PC-3 (cell line): ENCODE measurements at regions not wholly inside any gene's neighbourhood (a gene's known extent, or its start where the extent isn't known, plus 50 kb on each side); places are given as distances from the start of the nearest gene placed in this dataset.
A peak's percentile ranks its signal among the peaks of the same experiment; 100 is the strongest.

ENCODE experiments used
- ATAC-seq: fragments of 200-7000 bp; cut with Tn5 transposase; 2 replicates; pipeline ENCODE4 v1.9.1; 2020; ENCODE audit warnings: mild to moderate bottlenecking, moderate library complexity
- BruUV-seq: library from RNA; stranded (reverse); fragments of 400-500 nt; replicated peaks from 2 replicates; lab custom pipeline; 2021; lab: Mats Ljungman, UMichigan
- CTCF ChIA-PET: fragments of 300-600 bp; sonication (Branson Sonifier 250); formaldehyde crosslinking; loops from one replicate; lab custom pipeline; 2022; ENCODE audit warnings: antibody characterized with exemption; lab: Charles Lee
- POLR2A ChIA-PET: fragments of 300-600 bp; sonication (Branson Sonifier 250); formaldehyde crosslinking; loops from one replicate; lab custom pipeline; 2022; ENCODE audit warnings: antibody characterized with exemption; ENCODE audit not compliant: unreplicated experiment; lab: Charles Lee
- DNase-seq: peaks from one replicate; pipeline ENCODE4 v3.0.0-alpha.2; 2015
- H2AFZ ChIP-seq: fragments of 300-600 bp; sonication (generic); 2 replicates; pipeline ENCODE4 v1.6.0; 2016; ENCODE audit warnings: antibody characterized with exemption, low read length
- H3F3A ChIP-seq: fragments of 300-600 bp; sonication (generic); one replicate; pipeline ENCODE4 v1.6.0; 2017; ENCODE audit warnings: antibody characterized with exemption, low read length, control low read depth, mild to moderate bottlenecking; ENCODE audit not compliant: unreplicated experiment
- H3K27ac ChIP-seq: fragments of 300-600 bp; sonication (generic); 2 replicates; pipeline ENCODE4 v1.5.1; 2016; ENCODE audit warnings: mild to moderate bottlenecking, low read length
- H3K27me3 ChIP-seq: fragments of 300-600 bp; sonication (generic); 2 replicates; pipeline ENCODE4 v1.6.1; 2016; ENCODE audit warnings: low read length, mixed read lengths
- H3K36me3 ChIP-seq: fragments of 300-600 bp; sonication (generic); 2 replicates; pipeline ENCODE4 v1.6.1; 2016; ENCODE audit warnings: low read depth, mixed run types, low read length, mixed read lengths
- H3K4me1 ChIP-seq: fragments of 300-600 bp; sonication (generic); 2 replicates; pipeline ENCODE4 v1.5.1; 2016; ENCODE audit warnings: low read length; ENCODE audit not compliant: insufficient read depth
- H3K4me2 ChIP-seq: fragments of 300-600 bp; sonication (generic); 2 replicates; pipeline ENCODE4 v1.6.0; 2016; ENCODE audit warnings: low read length
- H3K4me3 ChIP-seq: fragments of 300-600 bp; sonication (generic); 2 replicates; pipeline ENCODE4 v1.5.1; 2016; ENCODE audit warnings: mild to moderate bottlenecking, low read length, mixed read lengths
- H3K79me2 ChIP-seq: fragments of 300-600 bp; sonication (generic); 2 replicates; pipeline ENCODE4 v1.6.1; 2017; ENCODE audit warnings: low read length, mixed read lengths
- H3K9ac ChIP-seq: fragments of 300-600 bp; sonication (generic); 2 replicates; pipeline ENCODE4 v1.6.0; 2016; ENCODE audit warnings: mild to moderate bottlenecking, low read length
- H3K9me2 ChIP-seq: fragments of 300-600 bp; sonication (generic); replicated peaks from 2 replicates; pipeline ENCODE4 v1.6.1; 2016; ENCODE audit warnings: mixed run types, low read length, mixed read lengths
- H3K9me3 ChIP-seq: fragments of 300-600 bp; sonication (generic); 2 replicates; pipeline ENCODE4 v1.6.1; 2016; ENCODE audit warnings: low read length, mixed read lengths
- H4K20me1 ChIP-seq: fragments of 300-600 bp; sonication (generic); 2 replicates; pipeline ENCODE4 v1.6.1; 2016; ENCODE audit warnings: low read length, mixed read lengths
- EZH2 ChIP-seq: fragments of 300-600 bp; sonication (generic); IDR thresholded peaks from one replicate; pipeline ENCODE4 v1.6.1; 2017; ENCODE audit warnings: antibody characterized with exemption, mild to moderate bottlenecking, low read length; ENCODE audit not compliant: unreplicated experiment
- EZH2phosphoT487 ChIP-seq: fragments of 300-600 bp; sonication (generic); IDR thresholded peaks from 2 replicates; pipeline ENCODE4 v1.6.1; 2018; ENCODE audit warnings: mild to moderate bottlenecking, antibody characterized with exemption, low read length, borderline replicate concordance
- intact Hi-C: fragments of 100-400 bp; cut with micrococcal nuclease; formaldehyde crosslinking; loops from 2 replicates; pipeline ENCODE4 v1.9.0; 2023
- TF ChIP-seq, protein P1 (sequence below): fragments of 300-600 bp; sonication (generic); conservative IDR thresholded peaks from 2 replicates; pipeline ENCODE4 v1.5.1; 2017; ENCODE audit warnings: antibody characterized with exemption, low read depth, mild to moderate bottlenecking, low read length

DNA sequence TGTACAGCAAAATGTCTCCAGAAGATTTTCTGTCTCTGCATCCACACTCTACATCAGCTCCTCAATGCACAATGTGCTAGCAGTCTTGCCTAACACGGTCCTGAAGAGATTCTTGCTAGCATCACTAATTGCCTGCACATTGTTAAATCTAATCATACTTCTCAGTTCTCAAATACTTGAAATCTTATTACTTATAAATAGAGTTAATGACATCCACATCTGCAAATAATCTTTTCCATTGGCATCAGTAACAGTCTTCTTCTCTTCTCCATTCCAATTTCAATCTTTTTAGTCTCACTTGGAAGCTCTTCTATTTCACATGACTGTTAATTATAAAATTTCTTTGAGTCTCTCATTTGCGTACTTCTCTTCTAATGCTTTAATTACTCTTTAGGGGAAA lies 630.5 kb upstream of the SLITRK6 start:
- no peak overlapping the region for H3K4me2 ChIP-seq
- CTCF ChIA-PET: no interaction called here
- H3K9me2 ChIP-seq: no peaks in the 10 kb centered on the region
- no peak overlapping the region for H3K9ac ChIP-seq
- H4K20me1 ChIP-seq: no peaks in the 10 kb centered on the region
- POLR2A ChIA-PET: no interaction called here
- H3K27ac ChIP-seq: no peak overlapping the region
- intact Hi-C loops: no loop called here
- H3K4me3 ChIP-seq: no peak overlapping the region
- no peaks in the 10 kb centered on the region for H3K4me1 ChIP-seq
- H3K36me3 ChIP-seq: no peaks in the 10 kb centered on the region
- no peaks in the 10 kb centered on the region for H3K79me2 ChIP-seq
- BruUV-seq: no TSS peak
- H2AFZ ChIP-seq: no peak overlapping the region
- ATAC-seq (no peak), DNase-seq (no peak)
- H3K9me3 ChIP-seq: no peaks in the 10 kb centered on the region
- TF ChIP-seq EZH2phosphoT487: no peak
- TF ChIP-seq EZH2: no peak
- TF ChIP-seq, protein P1, sequence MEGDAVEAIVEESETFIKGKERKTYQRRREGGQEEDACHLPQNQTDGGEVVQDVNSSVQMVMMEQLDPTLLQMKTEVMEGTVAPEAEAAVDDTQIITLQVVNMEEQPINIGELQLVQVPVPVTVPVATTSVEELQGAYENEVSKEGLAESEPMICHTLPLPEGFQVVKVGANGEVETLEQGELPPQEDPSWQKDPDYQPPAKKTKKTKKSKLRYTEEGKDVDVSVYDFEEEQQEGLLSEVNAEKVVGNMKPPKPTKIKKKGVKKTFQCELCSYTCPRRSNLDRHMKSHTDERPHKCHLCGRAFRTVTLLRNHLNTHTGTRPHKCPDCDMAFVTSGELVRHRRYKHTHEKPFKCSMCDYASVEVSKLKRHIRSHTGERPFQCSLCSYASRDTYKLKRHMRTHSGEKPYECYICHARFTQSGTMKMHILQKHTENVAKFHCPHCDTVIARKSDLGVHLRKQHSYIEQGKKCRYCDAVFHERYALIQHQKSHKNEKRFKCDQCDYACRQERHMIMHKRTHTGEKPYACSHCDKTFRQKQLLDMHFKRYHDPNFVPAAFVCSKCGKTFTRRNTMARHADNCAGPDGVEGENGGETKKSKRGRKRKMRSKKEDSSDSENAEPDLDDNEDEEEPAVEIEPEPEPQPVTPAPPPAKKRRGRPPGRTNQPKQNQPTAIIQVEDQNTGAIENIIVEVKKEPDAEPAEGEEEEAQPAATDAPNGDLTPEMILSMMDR: no peak
- H3F3A ChIP-seq: no peaks in the 10 kb centered on the region
- no peaks in the 10 kb centered on the region for H3K27me3 ChIP-seq

DNA sequence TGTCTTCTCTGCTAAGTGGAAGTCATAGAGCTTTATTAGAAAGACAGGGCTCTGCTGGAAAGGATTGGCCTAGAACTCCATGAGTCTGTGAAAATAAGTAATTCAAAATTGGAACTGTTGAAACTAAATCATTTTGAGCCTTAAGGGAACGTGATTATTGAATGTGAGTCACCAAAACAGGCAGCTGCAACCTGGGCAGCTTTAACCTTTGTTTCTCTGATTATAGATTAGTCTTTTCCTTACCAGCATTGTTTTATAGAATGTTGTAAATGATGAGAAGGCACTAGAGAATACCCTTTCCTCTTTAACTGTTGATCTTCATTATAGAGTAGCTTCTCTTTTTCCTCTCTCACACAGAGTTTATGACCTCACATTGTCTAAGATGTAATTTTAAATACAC lies 638.8 kb upstream of the SLITRK6 start:
- Histone ChIP-seq H3K9me3 (no peaks in the 10 kb centered on the region), H3K4me1 (no peaks in the 10 kb centered on the region), H3K4me3 (no peak overlapping the region), H3K79me2 (no peaks in the 10 kb centered on the region), H3K27me3 (no peaks in the 10 kb centered on the region), H2AFZ (no peak overlapping the region), H3K9me2 (no peaks in the 10 kb centered on the region), H3K9ac (no peak overlapping the region), H3K27ac (peak overlapping the region; percentile 25), H3K4me2 (peak overlapping the region; percentile 31; the same call in 1 of the 2 replicates), H3K36me3 (no peaks in the 10 kb centered on the region), H3F3A (no peaks in the 10 kb centered on the region), H4K20me1 (no peaks in the 10 kb centered on the region)
- ATAC-seq (peak; percentile 73), DNase-seq (no peak)
- ChIA-PET CTCF (no interaction called here), POLR2A (no interaction called here)
- intact Hi-C loops: no loop called here
- BruUV-seq: no TSS peak
- TF ChIP-seq EZH2phosphoT487: no peak

DNA sequence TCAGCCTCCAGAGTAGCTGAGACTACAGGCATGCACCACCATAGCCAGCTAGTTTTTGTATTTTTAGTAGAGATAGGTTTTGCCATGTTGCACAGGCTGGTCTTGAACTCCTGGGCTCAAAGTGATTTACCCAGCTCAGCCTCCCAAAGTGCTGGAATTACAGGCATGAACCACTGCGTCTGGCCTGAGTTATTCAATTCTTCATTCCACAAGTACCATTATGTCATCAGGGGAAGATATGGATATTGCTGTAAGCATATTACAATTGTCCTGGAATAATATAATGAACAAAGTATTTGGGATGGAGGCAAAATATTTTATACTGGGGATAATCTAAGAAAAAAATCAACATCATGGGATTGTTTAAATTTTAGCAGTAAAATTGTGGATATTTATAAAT lies 646.0 kb upstream of the SLITRK6 start:
- no peak overlapping the region for H3K9ac ChIP-seq
- no peaks in the 10 kb centered on the region for H3K9me3 ChIP-seq
- ATAC-seq (no peak), DNase-seq (no peak)
- TF ChIP-seq, protein P1: no peak
- TF ChIP-seq EZH2phosphoT487 (no peak), EZH2 (no peak)
- H4K20me1 ChIP-seq: no peaks in the 10 kb centered on the region
- ChIA-PET CTCF (no interaction called here), POLR2A (no interaction called here)
- H3K27ac ChIP-seq: peak overlapping the region; percentile 89
- H3K79me2 ChIP-seq: no peaks in the 10 kb centered on the region
- H3F3A ChIP-seq: no peaks in the 10 kb centered on the region
- BruUV-seq: no TSS peak
- no peak overlapping the region for H2AFZ ChIP-seq
- no peak overlapping the region for H3K4me3 ChIP-seq
- H3K27me3 ChIP-seq: no peaks in the 10 kb centered on the region
- H3K4me2 ChIP-seq: no peak overlapping the region
- peaks cover 6% of the 10 kb centered on the region for H3K4me1 ChIP-seq
- H3K36me3 ChIP-seq: no peaks in the 10 kb centered on the region
- intact Hi-C loops: no loop called here
- no peaks in the 10 kb centered on the region for H3K9me2 ChIP-seq
